Heart left ventricle (tissue), 16 donors: ENCODE measurements at regions not wholly inside any gene's neighbourhood (a gene's known extent, or its start where the extent isn't known, plus 50 kb on each side); places are given as distances from the start of the nearest gene placed in this dataset.

Experiments
- ATAC-seq, 4 donors: fragments of 200-7000 bp; cut with Tn5 transposase; one replicate each; pipeline ENCODE4 v1.9.1; 2020 to 2022; ENCODE audit warnings: moderate library complexity in 4 of 4, mild to moderate bottlenecking in 3 of 4, moderate number of reproducible peaks in 1 of 4
- DNase-seq, 5 donors: peaks; one replicate each; pipeline ENCODE4 v3.0.0-alpha.2; 2020
- H3K27ac ChIP-seq, 12 donors: fragments of 200-600 bp; sonication (generic) in 4 of 12; one replicate each; pipeline versions ENCODE4 v1.5.0 to v1.8.0; 2016 to 2022; ENCODE audit warnings: mild to moderate bottlenecking in 2 of 12
- H3K27me3 ChIP-seq, 9 donors: fragments of 200-600 bp; sonication (generic) in 2 of 9; one replicate each; pipeline versions ENCODE4 v1.5.1 to v1.8.0; 2016 to 2022; ENCODE audit warnings: mild to moderate bottlenecking in 3 of 9
- H3K36me3 ChIP-seq, 9 donors: fragments of 200-600 bp; sonication (generic) in 2 of 9; one replicate each; pipeline versions ENCODE4 v1.5.0 to v1.8.0; 2018 to 2022; ENCODE audit warnings: mild to moderate bottlenecking in 2 of 9
- H3K4me1 ChIP-seq, 12 donors: fragments of 200-600 bp; sonication (generic) in 4 of 12; one replicate each; pipeline versions ENCODE4 v1.5.0 to v1.8.0; 2016 to 2022; ENCODE audit warnings: mild to moderate bottlenecking in 3 of 12
- H3K4me3 ChIP-seq, 12 donors: fragments of 200-600 bp; sonication (generic) in 4 of 12; one replicate each; pipeline versions ENCODE4 v1.5.0 to v1.8.0; 2017 to 2022; ENCODE audit warnings: mild to moderate bottlenecking in 9 of 12, moderate library complexity in 4 of 12
- H3K9me3 ChIP-seq, 12 donors: fragments of 200-600 bp; sonication (generic) in 4 of 12; one replicate each; pipeline versions ENCODE4 v1.5.0 to v1.8.0; 2016 to 2022; ENCODE audit warnings: mild to moderate bottlenecking in 1 of 12
- POLR2A ChIP-seq, 2 donors: fragments of 450-650 bp; IDR thresholded peaks; one replicate each; pipeline ENCODE4 v1.6.1; 2017; ENCODE audit warnings: antibody characterized with exemption in 2 of 2, mild to moderate bottlenecking in 2 of 2, moderate library complexity in 2 of 2
- WGBS, 4 donors: extraction: QIAGEN DNeasy Blood & Tissue Kit in 2 of 4; methylation state at CpG; one replicate each; pipeline versions ENCODE4 v1.1.5 to v1.1.7; 2013 to 2018; 5-methylcytosine and 5-hydroxymethylcytosine counted together
- intact Hi-C, 10 donors: fragments of 100-400 bp; cut with DNase I; formaldehyde crosslinking; loops; one replicate each; pipeline versions ENCODE4 v1.11.1 to v1.14.2; 2022
- TF ChIP-seq, protein P1 (sequence below), 12 donors: fragments of 200-600 bp; sonication (generic) in 4 of 12; IDR thresholded peaks; one replicate each; pipeline versions ENCODE4 v1.5.0 to v1.8.0; 2018 to 2022; ENCODE audit warnings: antibody characterized with exemption in 12 of 12, mild to moderate bottlenecking in 5 of 12
- donor health status: ischemic (EF 13 %, LVEDD 7.1; RV severe dilation, severe dysfunction).
- donor health status: healthy with polysubstance abuse.
- donor health status: DM: no; HTN: yes; CAD: no.
- donor health status: DM: no; HTN: no; CAD: no.
- donor health status: ischemic (EF 25% LVEDD 6.9; RV normal size, moderate dysfunction).
- donor health status: ischemic (EF 25% LVEDD 5.7; RV mildly dilated, moderate dysfunction).
- donor health status: healthy.
- donor health status: DM: yes; HTN: yes; CAD: no.
- donor health status: ischemic (EF 35%, LVEDD 5.7; RV mildly dilated, moderate dysfunction).
- donor health status: nonischemic (EF 11% LVEDD 7.7; RV severe dilation, severe dysfunction).
- donor health status: DM: yes; HTN: yes; CAD: no.
- donor health status: PGD.
- donor health status: ischemic (EF 29% LVEDD 5.4; RV normal size, mild dysfunction).
- donor health status: nonischemic (EF 23%, LVEDD 6.1; RV moderate dilation, normal function).

DNA sequence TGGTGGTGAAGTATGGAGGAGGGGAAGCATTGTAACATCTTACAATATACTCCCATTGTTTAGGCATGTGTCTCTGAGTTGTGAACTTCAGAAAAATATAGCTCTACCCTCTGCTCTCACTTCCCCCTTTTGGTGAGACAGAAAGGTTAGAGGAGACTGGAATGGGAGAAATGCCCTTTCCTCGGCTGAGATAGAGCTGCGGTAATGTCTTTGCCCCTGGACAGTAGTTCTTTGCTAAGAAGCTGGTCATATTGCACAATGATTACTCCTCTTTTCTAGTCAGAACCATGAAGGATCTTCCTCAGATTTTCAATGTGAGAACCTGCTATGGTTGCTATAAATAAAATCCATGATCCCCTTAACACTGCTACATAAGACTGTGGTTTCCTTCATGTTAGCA lies 171.0 kb downstream of the SEM1 start:
- ATAC-seq, result no peak
- no peak overlapping the region for H3K27ac ChIP-seq
- H3K27me3 ChIP-seq, result no peaks in the 10 kb centered on the region
- no peaks in the 10 kb centered on the region for H3K4me1 ChIP-seq
- no peak overlapping the region for H3K4me3 ChIP-seq
- H3K9me3 ChIP-seq, result peaks cover 0 to 12% (median 0%) of the 10 kb centered on the region in 12 donors
- no peak for DNase-seq
- TF ChIP-seq POLR2A (IDR thresholded peaks at IDR 0.05), result no peak
- TF ChIP-seq, protein P1, sequence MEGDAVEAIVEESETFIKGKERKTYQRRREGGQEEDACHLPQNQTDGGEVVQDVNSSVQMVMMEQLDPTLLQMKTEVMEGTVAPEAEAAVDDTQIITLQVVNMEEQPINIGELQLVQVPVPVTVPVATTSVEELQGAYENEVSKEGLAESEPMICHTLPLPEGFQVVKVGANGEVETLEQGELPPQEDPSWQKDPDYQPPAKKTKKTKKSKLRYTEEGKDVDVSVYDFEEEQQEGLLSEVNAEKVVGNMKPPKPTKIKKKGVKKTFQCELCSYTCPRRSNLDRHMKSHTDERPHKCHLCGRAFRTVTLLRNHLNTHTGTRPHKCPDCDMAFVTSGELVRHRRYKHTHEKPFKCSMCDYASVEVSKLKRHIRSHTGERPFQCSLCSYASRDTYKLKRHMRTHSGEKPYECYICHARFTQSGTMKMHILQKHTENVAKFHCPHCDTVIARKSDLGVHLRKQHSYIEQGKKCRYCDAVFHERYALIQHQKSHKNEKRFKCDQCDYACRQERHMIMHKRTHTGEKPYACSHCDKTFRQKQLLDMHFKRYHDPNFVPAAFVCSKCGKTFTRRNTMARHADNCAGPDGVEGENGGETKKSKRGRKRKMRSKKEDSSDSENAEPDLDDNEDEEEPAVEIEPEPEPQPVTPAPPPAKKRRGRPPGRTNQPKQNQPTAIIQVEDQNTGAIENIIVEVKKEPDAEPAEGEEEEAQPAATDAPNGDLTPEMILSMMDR (IDR thresholded peaks at IDR 0.05), result no peak
- 43 to 76% (median 56%) methylated on average over 2 of the region's 2 CpGs for whole genome bisulfite sequencing, 4 donors
- intact Hi-C loops, result no loop called here
- H3K36me3 ChIP-seq, result no peaks in the 10 kb centered on the region

DNA sequence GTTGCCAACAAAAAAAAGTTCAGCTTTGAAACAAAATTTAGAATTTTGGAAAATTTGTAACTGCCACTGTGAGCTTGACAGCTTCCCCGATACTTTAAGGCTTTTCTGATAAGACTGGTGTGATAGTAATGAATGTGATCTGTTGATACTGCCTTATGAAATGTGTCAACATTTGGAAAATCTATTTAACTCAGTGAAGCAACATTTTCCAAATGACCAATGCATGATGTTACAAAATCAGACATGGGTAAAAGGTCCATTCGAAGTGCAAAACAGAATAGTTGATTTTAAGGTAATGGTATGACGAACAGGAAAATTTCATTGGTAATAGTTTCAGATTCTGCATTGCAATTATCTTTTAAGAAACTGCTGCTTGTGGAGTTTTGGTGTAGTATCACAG lies 175.4 kb downstream of the SEM1 start:
- ATAC-seq (no peak), DNase-seq (no peak)
- H3K4me1 ChIP-seq, result no peaks in the 10 kb centered on the region
- no peaks in the 10 kb centered on the region for H3K27me3 ChIP-seq
- intact Hi-C loops, result no loop called here
- no peaks in the 10 kb centered on the region for H3K36me3 ChIP-seq
- H3K4me3 ChIP-seq, result no peak overlapping the region
- no peak for TF ChIP-seq POLR2A (IDR thresholded peaks at IDR 0.05)
- TF ChIP-seq, protein P1 (IDR thresholded peaks at IDR 0.05), result no peak
- H3K9me3 ChIP-seq, result peaks cover 0 to 6% (median 0%) of the 10 kb centered on the region in 12 donors
- no peak overlapping the region for H3K27ac ChIP-seq
- WGBS, 4 donors, result 58 to 70% (median 63%) methylated on average over 3 of the region's 3 CpGs

DNA sequence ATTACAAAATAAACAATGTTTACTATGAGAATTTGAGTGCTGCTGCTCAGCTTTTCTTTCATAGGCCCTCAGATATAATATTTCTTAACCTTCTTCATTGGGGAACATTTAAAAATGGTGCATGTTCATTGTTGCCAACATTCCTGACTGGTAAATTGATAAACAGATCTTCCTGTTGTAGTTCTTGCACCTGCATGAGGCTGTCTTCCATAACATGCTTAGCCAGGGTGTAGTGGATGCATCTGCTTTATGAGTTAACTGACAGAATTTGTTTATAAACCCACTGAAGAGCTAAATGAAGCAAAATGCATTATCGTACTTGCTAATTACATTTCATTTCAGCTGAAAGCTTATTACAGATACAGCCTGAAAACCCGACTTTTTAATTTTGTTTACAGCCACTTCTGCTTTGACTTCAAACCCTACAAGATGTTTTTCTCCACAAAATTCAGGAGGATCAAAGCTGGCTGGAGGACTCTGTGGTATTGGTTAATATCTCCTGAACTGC lies 177.2 kb downstream of the SEM1 start:
- TF ChIP-seq, protein P1 (IDR thresholded peaks at IDR 0.05), result no peak
- no peak for TF ChIP-seq POLR2A (IDR thresholded peaks at IDR 0.05)
- H3K27me3 ChIP-seq, result peaks cover 0 to 4% (median 0%) of the 10 kb centered on the region in 9 donors
- ATAC-seq, result no peak
- no peaks in the 10 kb centered on the region for H3K9me3 ChIP-seq
- H3K36me3 ChIP-seq, result no peaks in the 10 kb centered on the region
- intact Hi-C loops, result no loop called here
- H3K4me1 ChIP-seq, result no peaks in the 10 kb centered on the region
- H3K4me3 ChIP-seq, result no peak overlapping the region
- no peak for DNase-seq
- H3K27ac ChIP-seq, result no peak overlapping the region
- WGBS, 4 donors, result 57 to 82% (median 69%) methylated on average over 2 of the region's 2 CpGs

DNA sequence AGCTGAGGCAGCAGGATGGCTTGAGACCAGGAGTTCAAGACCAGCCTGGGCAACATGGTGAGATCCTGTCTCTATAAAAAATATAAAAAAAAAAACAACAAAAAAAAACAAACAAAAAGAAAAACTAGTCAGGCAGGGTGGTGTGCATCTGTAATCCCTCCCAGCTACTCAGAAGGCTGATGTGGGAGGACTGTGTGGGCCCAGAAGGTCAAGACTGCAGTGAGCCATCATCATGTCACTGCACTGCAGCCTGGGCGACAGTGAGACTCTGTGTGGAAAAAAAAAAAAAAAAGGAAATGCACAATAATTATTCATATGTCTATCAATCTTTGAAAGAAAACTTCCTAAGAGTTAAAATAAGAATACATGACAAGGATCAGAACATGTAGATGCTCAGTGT lies 178.3 kb downstream of the SEM1 start:
- H3K27me3 ChIP-seq, result peaks cover 0 to 4% (median 0%) of the 10 kb centered on the region in 9 donors
- no peaks in the 10 kb centered on the region for H3K4me1 ChIP-seq
- no peaks in the 10 kb centered on the region for H3K36me3 ChIP-seq
- no peak overlapping the region for H3K27ac ChIP-seq
- no peak for TF ChIP-seq POLR2A (IDR thresholded peaks at IDR 0.05)
- TF ChIP-seq, protein P1 (IDR thresholded peaks at IDR 0.05), result no peak
- no peak overlapping the region for H3K4me3 ChIP-seq
- 63 to 88% (median 75%) methylated on average over 1 of the region's 1 CpG for WGBS, 4 donors
- ATAC-seq (no peak), DNase-seq (no peak)
- intact Hi-C loops, result no loop called here
- no peaks in the 10 kb centered on the region for H3K9me3 ChIP-seq
